ENCODE measurements at regions not wholly inside any gene's neighbourhood (a gene's known extent, or its start where the extent isn't known, plus 50 kb on each side); places are given as distances from the start of the nearest gene placed in this dataset.

GRCh38 chr2:5818961-5819600, 126.9 kb downstream of the SOX11 start:
- H3K4me3 ChIP-seq = no peak overlapping the region
- no peaks in the 10 kb centered on the region for H3K9me3 ChIP-seq (ENCODE audit: insufficient read depth, low read depth)
- no peak overlapping the region for H3K4me2 ChIP-seq
- DNase-seq = no peak
- H3K27me3 ChIP-seq (ENCODE audit: insufficient read depth, low read depth) = no peaks in the 10 kb centered on the region
- H3F3A ChIP-seq (ENCODE audit: insufficient read depth, low read depth) = no peaks in the 10 kb centered on the region
- H4K20me1 ChIP-seq (ENCODE audit: insufficient read depth) = no peaks in the 10 kb centered on the region
- TF ChIP-seq, protein P1, sequence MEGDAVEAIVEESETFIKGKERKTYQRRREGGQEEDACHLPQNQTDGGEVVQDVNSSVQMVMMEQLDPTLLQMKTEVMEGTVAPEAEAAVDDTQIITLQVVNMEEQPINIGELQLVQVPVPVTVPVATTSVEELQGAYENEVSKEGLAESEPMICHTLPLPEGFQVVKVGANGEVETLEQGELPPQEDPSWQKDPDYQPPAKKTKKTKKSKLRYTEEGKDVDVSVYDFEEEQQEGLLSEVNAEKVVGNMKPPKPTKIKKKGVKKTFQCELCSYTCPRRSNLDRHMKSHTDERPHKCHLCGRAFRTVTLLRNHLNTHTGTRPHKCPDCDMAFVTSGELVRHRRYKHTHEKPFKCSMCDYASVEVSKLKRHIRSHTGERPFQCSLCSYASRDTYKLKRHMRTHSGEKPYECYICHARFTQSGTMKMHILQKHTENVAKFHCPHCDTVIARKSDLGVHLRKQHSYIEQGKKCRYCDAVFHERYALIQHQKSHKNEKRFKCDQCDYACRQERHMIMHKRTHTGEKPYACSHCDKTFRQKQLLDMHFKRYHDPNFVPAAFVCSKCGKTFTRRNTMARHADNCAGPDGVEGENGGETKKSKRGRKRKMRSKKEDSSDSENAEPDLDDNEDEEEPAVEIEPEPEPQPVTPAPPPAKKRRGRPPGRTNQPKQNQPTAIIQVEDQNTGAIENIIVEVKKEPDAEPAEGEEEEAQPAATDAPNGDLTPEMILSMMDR (conservative IDR thresholded peaks at IDR 0.05) = no peak
- TF ChIP-seq EZH2 (IDR thresholded peaks at IDR 0.05; ENCODE audit: low read depth) = no peak
- no TSS peak for BruUV-seq (replicated peaks)
- H3K9me2 ChIP-seq (ENCODE audit: insufficient read depth) = no peaks in the 10 kb centered on the region
- CTCF ChIA-PET = no interaction called here
- H3K4me1 ChIP-seq (replicated peaks; ENCODE audit: insufficient read depth) = no peaks in the 10 kb centered on the region
- no peaks in the 10 kb centered on the region for H3K79me2 ChIP-seq (ENCODE audit: low read depth)
- intact Hi-C loops (cut with micrococcal nuclease; ENCODE audit: unreplicated experiment) = no loop called here
- H2AFZ ChIP-seq = no peak overlapping the region
- POLR2A ChIA-PET (ENCODE audit: unreplicated experiment) = no interaction called here
- no peak overlapping the region for H3K27ac ChIP-seq
- no peaks in the 10 kb centered on the region for H3K36me3 ChIP-seq (ENCODE audit: low read depth)

- Histone ChIP-seq H2AFZ (no peak overlapping the region), H3K79me2 (ENCODE audit: low read depth) (no peaks in the 10 kb centered on the region), H3K27ac (no peak overlapping the region), H3F3A (ENCODE audit: insufficient read depth, low read depth) (no peaks in the 10 kb centered on the region), H3K4me1 (replicated peaks; ENCODE audit: insufficient read depth) (no peaks in the 10 kb centered on the region), H3K9me2 (ENCODE audit: insufficient read depth) (no peaks in the 10 kb centered on the region), H3K36me3 (ENCODE audit: low read depth) (no peaks in the 10 kb centered on the region), H3K9me3 (ENCODE audit: insufficient read depth, low read depth) (no peaks in the 10 kb centered on the region), H3K4me2 (no peak overlapping the region), H3K27me3 (ENCODE audit: insufficient read depth, low read depth) (no peaks in the 10 kb centered on the region), H3K4me3 (no peak overlapping the region), H4K20me1 (ENCODE audit: insufficient read depth) (no peaks in the 10 kb centered on the region)
- ChIA-PET POLR2A (ENCODE audit: unreplicated experiment) (no interaction called here), CTCF (no interaction called here)
- intact Hi-C loops (cut with micrococcal nuclease; ENCODE audit: unreplicated experiment) = no loop called here
- no TSS peak for BruUV-seq (replicated peaks)
- TF ChIP-seq, protein P1 (conservative IDR thresholded peaks at IDR 0.05) = no peak
- no peak for TF ChIP-seq EZH2 (IDR thresholded peaks at IDR 0.05; ENCODE audit: low read depth)
- no peak for DNase-seq
These were observed 131.9 kb downstream of the SOX11 start for GRCh38 chr2:5824126-5824525.

DNA sequence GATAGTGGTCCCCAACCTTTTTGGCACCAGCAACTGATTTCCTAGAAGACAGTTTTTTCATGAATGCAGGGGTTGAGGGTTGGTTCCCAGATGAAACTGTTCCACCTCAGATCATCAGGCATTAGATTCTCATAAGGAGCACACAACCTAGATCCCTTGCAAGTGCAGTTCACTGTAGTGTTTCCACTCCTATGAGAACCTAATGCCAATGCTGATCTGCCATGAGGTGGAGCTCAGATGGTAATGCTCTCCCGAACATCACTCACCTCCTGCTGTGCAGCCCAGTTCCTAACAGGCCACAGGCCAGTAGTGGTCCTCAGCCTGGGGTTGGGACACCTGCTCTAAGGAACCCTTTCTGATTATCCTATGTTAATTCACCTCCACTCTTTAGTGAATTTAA, 133.5 kb downstream of the SOX11 start:
- Histone ChIP-seq H3K36me3 (ENCODE audit: low read depth) (no peaks in the 10 kb centered on the region), H3K27ac (no peak overlapping the region), H4K20me1 (ENCODE audit: insufficient read depth) (no peaks in the 10 kb centered on the region), H3K9me2 (ENCODE audit: insufficient read depth) (no peaks in the 10 kb centered on the region), H3K27me3 (ENCODE audit: insufficient read depth, low read depth) (no peaks in the 10 kb centered on the region), H3K79me2 (ENCODE audit: low read depth) (no peaks in the 10 kb centered on the region), H3F3A (ENCODE audit: insufficient read depth, low read depth) (no peaks in the 10 kb centered on the region), H2AFZ (no peak overlapping the region), H3K4me1 (replicated peaks; ENCODE audit: insufficient read depth) (no peaks in the 10 kb centered on the region), H3K4me3 (no peak overlapping the region), H3K9me3 (ENCODE audit: insufficient read depth, low read depth) (no peaks in the 10 kb centered on the region), H3K4me2 (no peak overlapping the region)
- BruUV-seq (replicated peaks) = no TSS peak
- DNase-seq = no peak
- ChIA-PET CTCF (no interaction called here), POLR2A (ENCODE audit: unreplicated experiment) (no interaction called here)
- no peak for TF ChIP-seq EZH2 (IDR thresholded peaks at IDR 0.05; ENCODE audit: low read depth)
- TF ChIP-seq, protein P1 (conservative IDR thresholded peaks at IDR 0.05) = no peak
- intact Hi-C loops (cut with micrococcal nuclease; ENCODE audit: unreplicated experiment) = no loop called here

All from PC-9 (cell line).